Bronchial epithelial cell (primary cell): ENCODE measurements at regions not wholly inside any gene's neighbourhood (a gene's known extent, or its start where the extent isn't known, plus 50 kb on each side); places are given as distances from the start of the nearest gene placed in this dataset.

Experiments
- DNase-seq: peaks from one replicate; pipeline ENCODE4 v3.0.0-alpha.2; 2010; ENCODE audit warnings: low read depth
- FAIRE-seq: peaks from 2 replicates; lab custom pipeline; 2011; peaks lifted over from hg19 to GRCh38; lab: Jason Lieb, UNC
- H3K27me3 ChIP-seq: 2 replicates; pipeline ENCODE4 v1.5.1; 2011; ENCODE audit warnings: low read length; ENCODE audit not compliant: control insufficient read depth, insufficient read depth
- H3K36me3 ChIP-seq: 2 replicates; pipeline ENCODE4 v1.5.1; 2011; ENCODE audit warnings: low read length; ENCODE audit not compliant: control insufficient read depth, insufficient read depth
- H3K4me3 ChIP-seq: 2 replicates; pipeline ENCODE4 v1.5.1; 2011; ENCODE audit warnings: mild to moderate bottlenecking, low read depth, low read length, control low read depth
- TF ChIP-seq, protein P1 (sequence below): IDR thresholded peaks from 2 replicates; pipeline ENCODE4 v1.5.1; 2011; ENCODE audit warnings: mild to moderate bottlenecking, moderate library complexity, low read length, control low read depth, inconsistent platforms; ENCODE audit not compliant: insufficient read depth, severe bottlenecking

DNA sequence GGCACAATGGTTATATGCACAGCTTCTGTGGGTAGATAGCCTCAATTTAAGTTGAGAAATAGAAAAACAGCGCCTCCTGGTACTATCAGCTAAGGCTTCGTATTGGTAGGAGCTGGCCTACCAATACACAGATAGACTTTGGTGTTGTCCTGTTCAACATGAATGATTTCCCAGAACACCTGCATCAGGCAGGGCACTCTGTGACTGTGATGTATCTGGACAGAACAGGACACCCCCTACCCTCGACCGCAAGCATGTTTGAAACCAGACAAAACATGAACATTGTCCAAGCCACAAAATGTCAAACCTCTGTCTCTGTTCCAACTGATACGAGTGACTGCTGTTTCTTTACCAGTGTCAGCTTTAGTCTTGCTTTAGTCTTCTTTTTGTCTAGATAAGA lies 144.9 kb downstream of the HAPSTR1 start:
- no peak for FAIRE-seq
- TF ChIP-seq, protein P1, sequence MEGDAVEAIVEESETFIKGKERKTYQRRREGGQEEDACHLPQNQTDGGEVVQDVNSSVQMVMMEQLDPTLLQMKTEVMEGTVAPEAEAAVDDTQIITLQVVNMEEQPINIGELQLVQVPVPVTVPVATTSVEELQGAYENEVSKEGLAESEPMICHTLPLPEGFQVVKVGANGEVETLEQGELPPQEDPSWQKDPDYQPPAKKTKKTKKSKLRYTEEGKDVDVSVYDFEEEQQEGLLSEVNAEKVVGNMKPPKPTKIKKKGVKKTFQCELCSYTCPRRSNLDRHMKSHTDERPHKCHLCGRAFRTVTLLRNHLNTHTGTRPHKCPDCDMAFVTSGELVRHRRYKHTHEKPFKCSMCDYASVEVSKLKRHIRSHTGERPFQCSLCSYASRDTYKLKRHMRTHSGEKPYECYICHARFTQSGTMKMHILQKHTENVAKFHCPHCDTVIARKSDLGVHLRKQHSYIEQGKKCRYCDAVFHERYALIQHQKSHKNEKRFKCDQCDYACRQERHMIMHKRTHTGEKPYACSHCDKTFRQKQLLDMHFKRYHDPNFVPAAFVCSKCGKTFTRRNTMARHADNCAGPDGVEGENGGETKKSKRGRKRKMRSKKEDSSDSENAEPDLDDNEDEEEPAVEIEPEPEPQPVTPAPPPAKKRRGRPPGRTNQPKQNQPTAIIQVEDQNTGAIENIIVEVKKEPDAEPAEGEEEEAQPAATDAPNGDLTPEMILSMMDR, result no peak
- no peaks in the 10 kb centered on the region for H3K36me3 ChIP-seq
- DNase-seq, result no peak
- H3K27me3 ChIP-seq, result no peaks in the 10 kb centered on the region
- H3K4me3 ChIP-seq, result no peak overlapping the region

DNA sequence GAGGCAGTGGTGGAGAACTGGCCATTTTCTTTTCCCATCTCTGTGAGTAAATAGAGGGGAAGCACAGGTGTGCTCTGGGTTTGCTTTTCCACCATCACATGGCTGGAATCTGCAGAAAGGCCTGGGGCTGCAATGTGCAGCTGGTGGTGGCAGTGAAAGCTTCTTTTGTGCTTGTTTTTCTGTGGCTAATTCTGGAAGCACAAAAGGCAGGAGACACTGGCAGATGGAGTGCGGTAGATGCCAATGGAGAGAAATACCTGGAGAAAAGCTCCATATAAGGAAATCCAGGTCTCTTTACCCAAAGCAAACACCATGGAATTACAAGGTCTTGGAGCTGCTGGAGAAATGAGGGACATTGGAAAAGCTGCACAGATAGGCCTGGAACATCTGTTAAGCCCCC lies 146.9 kb downstream of the HAPSTR1 start:
- Histone ChIP-seq H3K4me3 (no peak overlapping the region), H3K27me3 (no peaks in the 10 kb centered on the region), H3K36me3 (no peaks in the 10 kb centered on the region)
- TF ChIP-seq, protein P1, result no peak
- DNase-seq (no peak), FAIRE-seq (no peak)

GRCh38 chr16:9241177-9241576 lies 149.7 kb downstream of the HAPSTR1 start:
- DNase-seq (no peak), FAIRE-seq (no peak)
- Histone ChIP-seq H3K36me3 (no peaks in the 10 kb centered on the region), H3K27me3 (no peaks in the 10 kb centered on the region), H3K4me3 (no peak overlapping the region)
- TF ChIP-seq, protein P1, result no peak

DNA sequence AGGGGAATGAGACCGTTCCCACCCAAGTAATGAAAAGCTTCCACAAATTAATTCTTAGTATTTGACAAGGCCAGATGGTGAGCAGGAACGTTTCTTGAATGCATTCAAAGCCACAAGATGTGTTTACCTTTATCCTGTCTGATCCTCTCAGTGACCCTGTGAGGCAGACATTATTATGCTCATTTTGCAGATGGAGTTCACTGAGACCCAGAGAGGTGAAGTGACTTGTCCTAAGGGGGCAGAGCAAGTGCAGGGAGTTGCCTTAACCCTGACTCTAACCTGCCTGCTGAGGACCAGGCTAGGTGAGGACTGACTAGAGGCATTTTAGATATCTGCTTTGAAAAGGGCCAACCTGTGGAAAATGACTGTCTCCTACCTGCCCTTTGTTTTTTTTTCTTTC lies 156.7 kb downstream of the HAPSTR1 start:
- Histone ChIP-seq H3K36me3 (no peaks in the 10 kb centered on the region), H3K27me3 (no peaks in the 10 kb centered on the region), H3K4me3 (no peak overlapping the region)
- FAIRE-seq (no peak), DNase-seq (no peak)
- TF ChIP-seq, protein P1, result no peak

DNA sequence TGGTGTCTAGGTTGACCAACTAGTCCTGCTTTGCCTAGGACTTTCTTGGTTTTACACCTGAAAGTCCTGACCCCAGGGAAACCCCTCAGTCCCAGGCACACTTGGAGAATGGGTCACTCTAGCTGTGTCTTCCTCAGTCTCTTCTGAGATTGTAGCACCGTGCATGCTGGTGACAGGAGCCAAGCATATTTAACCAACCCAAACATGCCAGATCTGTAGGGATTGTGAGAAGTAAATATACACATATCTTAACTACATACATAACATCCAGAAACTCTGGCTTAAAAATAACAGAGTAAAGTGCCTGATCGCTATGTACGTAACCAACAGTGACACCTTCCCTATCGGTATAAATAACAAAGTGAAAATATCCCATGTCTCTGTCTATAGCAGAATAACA lies 158.1 kb downstream of the HAPSTR1 start:
- FAIRE-seq (no peak), DNase-seq (no peak)
- H3K27me3 ChIP-seq, result no peaks in the 10 kb centered on the region
- H3K36me3 ChIP-seq, result no peaks in the 10 kb centered on the region
- no peak overlapping the region for H3K4me3 ChIP-seq
- TF ChIP-seq, protein P1, result no peak

DNA sequence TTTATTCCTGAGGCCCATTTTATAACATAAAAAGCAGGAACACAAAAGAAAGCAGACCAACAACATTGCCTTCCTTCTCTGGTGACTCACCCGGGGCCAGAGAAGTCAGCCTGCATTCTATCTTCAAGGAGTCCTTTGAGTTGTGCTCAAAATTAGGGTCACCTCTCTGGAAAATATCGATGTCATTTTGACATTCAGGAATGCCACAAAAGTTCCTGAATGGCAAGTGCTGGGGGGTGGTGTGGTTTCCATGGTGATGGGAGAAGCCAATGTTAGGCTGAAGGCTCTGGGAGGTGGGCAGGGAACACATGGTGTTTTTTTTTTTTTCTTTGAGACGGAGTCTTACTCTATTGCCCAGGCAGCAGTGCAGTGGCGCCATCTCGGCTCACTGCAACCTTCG lies 159.6 kb downstream of the HAPSTR1 start:
- TF ChIP-seq, protein P1, result no peak
- Histone ChIP-seq H3K36me3 (no peaks in the 10 kb centered on the region), H3K4me3 (no peak overlapping the region), H3K27me3 (no peaks in the 10 kb centered on the region)
- no peak for DNase-seq
- FAIRE-seq, result no peak
